GM18951 (cell line): ENCODE measurements at regions not wholly inside any gene's neighbourhood (a gene's known extent, or its start where the extent isn't known, plus 50 kb on each side); places are given as distances from the start of the nearest gene placed in this dataset.

Source experiments
- POLR2A ChIP-seq: IDR thresholded peaks from 4 replicates; pipeline ENCODE4 v1.6.1; 2011; ENCODE audit warnings: mild to moderate bottlenecking; ENCODE audit not compliant: insufficient read length, insufficient read depth; ENCODE audit errors: extremely low read depth
- in situ Hi-C: fragments of 300-500 bp; cut with MboI; formaldehyde crosslinking; loops from one replicate; pipeline ENCODE4 v1.12.0; 2022; ENCODE audit warnings: low sequenced_read_pairs, mixed read lengths, inconsistent platforms; ENCODE audit not compliant: unreplicated experiment

GRCh38 chr7:67976490-67976889 lies 979.9 kb downstream of the TYW1 start:
- TF ChIP-seq POLR2A: no peak
- in situ Hi-C loops: no loop called here

- no peak for TF ChIP-seq POLR2A
Measured at GRCh38 chr7:67983486-67983885, 986.9 kb downstream of the TYW1 start.

GRCh38 chr7:67984326-67984725 lies 987.7 kb downstream of the TYW1 start:
- in situ Hi-C loops: no loop called here
- no peak for TF ChIP-seq POLR2A

More at GRCh38 chr7:67983486-67983885, 986.9 kb downstream of the TYW1 start:
- in situ Hi-C loops: no loop called here

- no peak for TF ChIP-seq POLR2A
- in situ Hi-C loops: no loop called here
Measured at GRCh38 chr7:67989142-67989541, 992.5 kb downstream of the TYW1 start.

- in situ Hi-C loops: no loop called here
- TF ChIP-seq POLR2A: no peak
Measured at GRCh38 chr7:67990003-67990402, 993.4 kb downstream of the TYW1 start.

GRCh38 chr7:67990716-67991115 lies 994.1 kb downstream of the TYW1 start:
- TF ChIP-seq POLR2A: no peak
- in situ Hi-C loops: no loop called here

GRCh38 chr7:67992287-67992686 lies 995.7 kb downstream of the TYW1 start:
- TF ChIP-seq POLR2A: no peak
- in situ Hi-C loops: no loop called here

GRCh38 chr7:68005992-68006391 lies 1009.4 kb downstream of the TYW1 start:
- in situ Hi-C loops: no loop called here
- TF ChIP-seq POLR2A: no peak

GRCh38 chr7:68006619-68007018 lies 1010.0 kb downstream of the TYW1 start:
- in situ Hi-C loops: no loop called here
- TF ChIP-seq POLR2A: no peak

GRCh38 chr7:68009716-68010115 lies 1013.1 kb downstream of the TYW1 start:
- in situ Hi-C loops: no loop called here
- TF ChIP-seq POLR2A: no peak

- in situ Hi-C loops: no loop called here
- TF ChIP-seq POLR2A: no peak
Measured at GRCh38 chr7:68014031-68014736, 1017.6 kb downstream of the TYW1 start.

GRCh38 chr7:68015122-68015977 lies 1018.7 kb downstream of the TYW1 start:
- no peak for TF ChIP-seq POLR2A
- in situ Hi-C loops: no loop called here

GRCh38 chr7:68015978-68016532 lies 1019.4 kb downstream of the TYW1 start:
- TF ChIP-seq POLR2A: no peak
- in situ Hi-C loops: no loop called here
